Esophagus squamous epithelium (tissue), 4 donors: ENCODE measurements at regions not wholly inside any gene's neighbourhood (a gene's known extent, or its start where the extent isn't known, plus 50 kb on each side); places are given as distances from the start of the nearest gene placed in this dataset.

Experiments used
- POLR2A ChIP-seq, 4 donors: fragments of 450-650 bp; IDR thresholded peaks; one replicate each; pipeline ENCODE4 v1.6.1; 2017; ENCODE audit warnings: antibody characterized with exemption in 4 of 4, mild to moderate bottlenecking in 4 of 4, moderate library complexity in 3 of 4
- TF ChIP-seq, protein P1 (sequence below), 6 experiments: fragments of 450-650 bp in 4 of 6; fragments of 200-600 bp in 2 of 6; sonication (generic) in 2 of 6; IDR thresholded peaks; one replicate each; pipeline ENCODE4 v1.5.1; 2016 to 2019; ENCODE audit warnings: antibody characterized with exemption in 6 of 6, mild to moderate bottlenecking in 4 of 6, moderate library complexity in 4 of 6

DNA sequence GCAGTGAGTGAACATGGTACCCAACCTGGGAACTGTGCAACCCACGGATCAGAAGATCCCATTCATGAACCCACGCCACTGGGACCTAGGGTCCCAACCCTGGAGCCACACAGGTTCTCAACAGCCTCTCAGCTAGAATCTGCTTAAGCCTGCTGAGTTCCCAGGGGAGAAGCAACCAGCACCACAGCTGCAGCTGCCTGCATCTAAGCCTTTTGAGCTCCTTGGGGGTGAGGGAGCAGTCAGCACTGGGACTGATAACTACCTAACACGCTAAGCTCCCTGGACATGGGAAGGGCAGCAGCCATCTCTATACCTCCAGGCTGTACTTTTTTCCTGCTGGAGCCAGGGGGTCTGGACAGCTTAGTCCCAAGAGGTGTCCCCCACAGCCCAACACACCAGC, 179.3 kb downstream of the IL15 start:
- TF ChIP-seq, protein P1, sequence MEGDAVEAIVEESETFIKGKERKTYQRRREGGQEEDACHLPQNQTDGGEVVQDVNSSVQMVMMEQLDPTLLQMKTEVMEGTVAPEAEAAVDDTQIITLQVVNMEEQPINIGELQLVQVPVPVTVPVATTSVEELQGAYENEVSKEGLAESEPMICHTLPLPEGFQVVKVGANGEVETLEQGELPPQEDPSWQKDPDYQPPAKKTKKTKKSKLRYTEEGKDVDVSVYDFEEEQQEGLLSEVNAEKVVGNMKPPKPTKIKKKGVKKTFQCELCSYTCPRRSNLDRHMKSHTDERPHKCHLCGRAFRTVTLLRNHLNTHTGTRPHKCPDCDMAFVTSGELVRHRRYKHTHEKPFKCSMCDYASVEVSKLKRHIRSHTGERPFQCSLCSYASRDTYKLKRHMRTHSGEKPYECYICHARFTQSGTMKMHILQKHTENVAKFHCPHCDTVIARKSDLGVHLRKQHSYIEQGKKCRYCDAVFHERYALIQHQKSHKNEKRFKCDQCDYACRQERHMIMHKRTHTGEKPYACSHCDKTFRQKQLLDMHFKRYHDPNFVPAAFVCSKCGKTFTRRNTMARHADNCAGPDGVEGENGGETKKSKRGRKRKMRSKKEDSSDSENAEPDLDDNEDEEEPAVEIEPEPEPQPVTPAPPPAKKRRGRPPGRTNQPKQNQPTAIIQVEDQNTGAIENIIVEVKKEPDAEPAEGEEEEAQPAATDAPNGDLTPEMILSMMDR (IDR thresholded peaks at IDR 0.05), result no peak
- TF ChIP-seq POLR2A (IDR thresholded peaks at IDR 0.05), result no peak
